Neural progenitor cell (in vitro differentiated cells): ENCODE measurements at regions not wholly inside any gene's neighbourhood (a gene's known extent, or its start where the extent isn't known, plus 50 kb on each side); places are given as distances from the start of the nearest gene placed in this dataset.

ENCODE experiments used
- DNase-seq: peaks from one replicate; pipeline ENCODE4 v3.0.0-alpha.2; 2016; ENCODE audit warnings: low spot score
- H2AFZ ChIP-seq: fragments of 200-600 bp; sonication (generic); replicated peaks from 2 replicates; pipeline ENCODE4 v1.6.1; 2016; ENCODE audit warnings: antibody characterized with exemption
- H3F3A ChIP-seq: fragments of 200-600 bp; sonication (generic); 2 replicates; pipeline ENCODE4 v1.6.1; 2016; ENCODE audit warnings: antibody characterized with exemption, low read depth
- H3K27ac ChIP-seq: fragments of 200-600 bp; sonication (generic); 2 replicates; pipeline ENCODE4 v1.5.1; 2016; ENCODE audit warnings: mild to moderate bottlenecking
- H3K27me3 ChIP-seq: fragments of 200-600 bp; sonication (generic); 2 replicates; pipeline ENCODE4 v1.6.1; 2016; ENCODE audit warnings: mild to moderate bottlenecking, moderate library complexity
- H3K36me3 ChIP-seq: fragments of 200-600 bp; sonication (generic); 2 replicates; pipeline ENCODE4 v1.5.1; 2016
- H3K4me1 ChIP-seq: fragments of 200-600 bp; sonication (generic); 2 replicates; pipeline ENCODE4 v1.6.1; 2016; ENCODE audit warnings: mixed run types
- H3K4me2 ChIP-seq: fragments of 200-600 bp; sonication (generic); 2 replicates; pipeline ENCODE4 v1.6.1; 2016
- H3K4me3 ChIP-seq: fragments of 200-600 bp; sonication (generic); 2 replicates; pipeline ENCODE4 v1.5.1; 2016
- H3K79me2 ChIP-seq: fragments of 200-600 bp; sonication (generic); 2 replicates; pipeline ENCODE4 v1.6.1; 2016; ENCODE audit warnings: low read depth
- H3K9ac ChIP-seq: fragments of 200-600 bp; sonication (generic); 2 replicates; pipeline ENCODE4 v1.6.1; 2016
- H3K9me3 ChIP-seq: fragments of 200-600 bp; sonication (generic); 2 replicates; pipeline ENCODE4 v1.5.1; 2016; ENCODE audit warnings: low read depth
- H4K20me1 ChIP-seq: fragments of 200-600 bp; sonication (generic); 2 replicates; pipeline ENCODE4 v1.6.1; 2016; ENCODE audit warnings: low read depth
- H3K27ac Mint-ChIP-seq: 3 replicates; pipeline ENCODE4 v1.8.0; 2021; ENCODE audit warnings: mixed read lengths
- H3K27me3 Mint-ChIP-seq: 2 replicates; pipeline ENCODE4 v1.8.0; 2022; ENCODE audit warnings: low read depth, mild to moderate bottlenecking, inconsistent platforms, moderate library complexity, mixed read lengths; ENCODE audit not compliant: insufficient read depth
- H3K36me3 Mint-ChIP-seq: 3 replicates; pipeline ENCODE4 v1.8.0; 2021; ENCODE audit warnings: mixed read lengths
- H3K4me1 Mint-ChIP-seq: 3 replicates; pipeline ENCODE4 v1.8.0; 2021; ENCODE audit warnings: mixed read lengths
- H3K4me3 Mint-ChIP-seq: 3 replicates; pipeline ENCODE4 v1.8.0; 2021; ENCODE audit warnings: mild to moderate bottlenecking, moderate library complexity, mixed read lengths
- H3K9me3 Mint-ChIP-seq: 3 replicates; pipeline ENCODE4 v1.8.0; 2020; ENCODE audit warnings: mixed read lengths
- EZH2 ChIP-seq: fragments of 200-600 bp; sonication (generic); IDR thresholded peaks from 2 replicates; pipeline ENCODE4 v1.6.1; 2017; ENCODE audit warnings: antibody characterized with exemption, mild to moderate bottlenecking, moderate library complexity
- EZH2phosphoT487 ChIP-seq: fragments of 200-600 bp; sonication (generic); IDR thresholded peaks from 2 replicates; pipeline ENCODE4 v1.6.1; 2017; ENCODE audit warnings: antibody characterized with exemption
- TF ChIP-seq, protein P1 (sequence below): fragments of 200-600 bp; sonication (generic); IDR thresholded peaks from 2 replicates; pipeline ENCODE4 v1.5.1; 2017; ENCODE audit warnings: antibody characterized with exemption, mild to moderate bottlenecking

DNA sequence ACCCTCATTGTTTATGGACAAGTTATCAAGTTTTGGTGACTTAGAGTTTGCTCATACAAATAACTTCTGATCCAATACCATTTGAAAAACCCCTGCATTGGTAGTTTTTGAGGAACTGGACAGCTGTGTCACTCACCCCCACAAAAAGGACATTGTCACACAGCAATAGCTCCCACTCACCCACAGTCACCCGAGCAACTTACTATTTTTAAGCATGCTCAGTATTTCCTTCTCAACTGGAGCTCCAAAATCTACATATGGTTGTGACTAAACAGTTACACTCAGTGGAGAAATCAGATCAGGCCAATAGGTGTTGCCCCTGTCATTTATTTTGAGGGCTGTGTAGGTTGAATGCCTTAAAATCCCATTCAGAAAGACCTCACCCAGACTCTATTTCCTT, 165.2 kb upstream of the AUTS2 start:
- H3K4me3 Mint-ChIP-seq: no peak overlapping the region
- H3K27ac ChIP-seq: no peak overlapping the region
- H3K27me3 ChIP-seq: no peaks in the 10 kb centered on the region
- no peak overlapping the region for H2AFZ ChIP-seq
- no peaks in the 10 kb centered on the region for H3K79me2 ChIP-seq
- no peaks in the 10 kb centered on the region for H4K20me1 ChIP-seq
- no peaks in the 10 kb centered on the region for H3F3A ChIP-seq
- peaks cover 16% of the 10 kb centered on the region for H3K4me1 Mint-ChIP-seq
- no peaks in the 10 kb centered on the region for H3K36me3 ChIP-seq
- TF ChIP-seq EZH2phosphoT487 (no peak), EZH2 (no peak)
- TF ChIP-seq, protein P1, sequence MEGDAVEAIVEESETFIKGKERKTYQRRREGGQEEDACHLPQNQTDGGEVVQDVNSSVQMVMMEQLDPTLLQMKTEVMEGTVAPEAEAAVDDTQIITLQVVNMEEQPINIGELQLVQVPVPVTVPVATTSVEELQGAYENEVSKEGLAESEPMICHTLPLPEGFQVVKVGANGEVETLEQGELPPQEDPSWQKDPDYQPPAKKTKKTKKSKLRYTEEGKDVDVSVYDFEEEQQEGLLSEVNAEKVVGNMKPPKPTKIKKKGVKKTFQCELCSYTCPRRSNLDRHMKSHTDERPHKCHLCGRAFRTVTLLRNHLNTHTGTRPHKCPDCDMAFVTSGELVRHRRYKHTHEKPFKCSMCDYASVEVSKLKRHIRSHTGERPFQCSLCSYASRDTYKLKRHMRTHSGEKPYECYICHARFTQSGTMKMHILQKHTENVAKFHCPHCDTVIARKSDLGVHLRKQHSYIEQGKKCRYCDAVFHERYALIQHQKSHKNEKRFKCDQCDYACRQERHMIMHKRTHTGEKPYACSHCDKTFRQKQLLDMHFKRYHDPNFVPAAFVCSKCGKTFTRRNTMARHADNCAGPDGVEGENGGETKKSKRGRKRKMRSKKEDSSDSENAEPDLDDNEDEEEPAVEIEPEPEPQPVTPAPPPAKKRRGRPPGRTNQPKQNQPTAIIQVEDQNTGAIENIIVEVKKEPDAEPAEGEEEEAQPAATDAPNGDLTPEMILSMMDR: no peak
- H3K36me3 Mint-ChIP-seq: no peaks in the 10 kb centered on the region
- peaks cover 13% of the 10 kb centered on the region for H3K27me3 Mint-ChIP-seq
- no peak overlapping the region for H3K4me3 ChIP-seq
- no peaks in the 10 kb centered on the region for H3K9me3 ChIP-seq
- no peak overlapping the region for H3K4me2 ChIP-seq
- no peak overlapping the region for H3K27ac Mint-ChIP-seq
- H3K9me3 Mint-ChIP-seq: no peaks in the 10 kb centered on the region
- DNase-seq: no peak
- H3K4me1 ChIP-seq: peaks cover 13% of the 10 kb centered on the region
- no peak overlapping the region for H3K9ac ChIP-seq

DNA sequence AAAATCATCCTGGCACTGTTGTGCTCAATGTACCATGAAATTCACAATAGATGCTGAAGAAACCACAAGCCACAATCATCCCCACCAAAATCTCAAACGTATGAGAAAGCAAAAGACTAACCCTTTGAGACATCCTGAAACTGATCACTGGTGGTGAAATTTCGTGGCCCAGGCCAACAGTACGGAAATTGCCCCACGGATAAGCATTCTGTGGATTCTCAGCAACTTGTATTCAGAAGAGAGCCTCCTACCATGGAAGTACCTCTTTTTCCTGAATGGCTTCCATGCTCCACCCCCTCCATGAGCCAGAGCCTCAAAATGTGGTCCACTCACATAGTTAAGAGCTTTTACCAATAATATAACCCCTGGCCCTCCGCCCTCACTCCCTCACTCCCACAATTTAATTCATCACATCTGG, 163.9 kb upstream of the AUTS2 start:
- no peak for DNase-seq
- Mint-ChIP-seq H3K36me3 (no peaks in the 10 kb centered on the region), H3K4me1 (peaks cover 16% of the 10 kb centered on the region), H3K27ac (no peak overlapping the region), H3K27me3 (peaks cover 11% of the 10 kb centered on the region), H3K9me3 (no peaks in the 10 kb centered on the region), H3K4me3 (no peak overlapping the region)
- Histone ChIP-seq H3K36me3 (no peaks in the 10 kb centered on the region), H3K4me2 (no peak overlapping the region), H3K4me1 (peaks cover 13% of the 10 kb centered on the region), H3K27me3 (no peaks in the 10 kb centered on the region), H4K20me1 (no peaks in the 10 kb centered on the region), H2AFZ (no peak overlapping the region), H3K9me3 (no peaks in the 10 kb centered on the region), H3K79me2 (no peaks in the 10 kb centered on the region), H3K27ac (no peak overlapping the region), H3F3A (no peaks in the 10 kb centered on the region), H3K9ac (no peak overlapping the region), H3K4me3 (no peak overlapping the region)
- TF ChIP-seq, protein P1: no peak
- TF ChIP-seq EZH2 (no peak), EZH2phosphoT487 (no peak)

DNA sequence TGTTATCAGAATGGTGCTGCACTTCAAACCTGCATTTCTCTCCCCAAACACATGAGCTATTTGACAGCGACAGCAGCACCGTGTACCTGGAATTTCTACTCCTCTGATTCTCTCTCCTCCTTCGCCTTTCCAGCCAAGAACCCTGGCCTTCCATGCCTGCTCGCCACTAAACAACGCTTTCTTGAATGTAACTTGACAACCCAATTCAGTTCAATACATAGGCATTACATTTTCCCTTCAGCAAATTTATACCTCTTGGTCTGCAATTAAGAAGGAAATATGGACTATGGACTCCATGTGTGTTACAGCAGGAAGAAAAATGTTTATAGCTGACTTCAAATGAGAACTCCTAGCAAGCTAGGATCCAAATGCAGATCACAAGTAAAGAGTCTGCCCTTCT, 162.6 kb upstream of the AUTS2 start:
- Mint-ChIP-seq H3K4me3 (no peak overlapping the region), H3K27me3 (peaks cover 12% of the 10 kb centered on the region)

More for the DNA sequence above, 162.6 kb upstream of the AUTS2 start:
- no peak overlapping the region for H3K27ac ChIP-seq
- H3K36me3 ChIP-seq: no peaks in the 10 kb centered on the region
- no peak for DNase-seq
- peaks cover 1% of the 10 kb centered on the region for H3K4me1 ChIP-seq
- Mint-ChIP-seq H3K36me3 (no peaks in the 10 kb centered on the region), H3K9me3 (no peaks in the 10 kb centered on the region), H3K4me1 (peaks cover 5% of the 10 kb centered on the region), H3K27ac (no peak overlapping the region)
- no peaks in the 10 kb centered on the region for H3F3A ChIP-seq
- no peak overlapping the region for H3K4me2 ChIP-seq
- H3K9ac ChIP-seq: no peak overlapping the region
- no peaks in the 10 kb centered on the region for H3K79me2 ChIP-seq
- no peaks in the 10 kb centered on the region for H4K20me1 ChIP-seq
- no peaks in the 10 kb centered on the region for H3K27me3 ChIP-seq
- H3K4me3 ChIP-seq: no peak overlapping the region
- no peaks in the 10 kb centered on the region for H3K9me3 ChIP-seq
- TF ChIP-seq EZH2: no peak
- TF ChIP-seq EZH2phosphoT487: no peak
- TF ChIP-seq, protein P1: no peak
- H2AFZ ChIP-seq: no peak overlapping the region
